Parathyroid adenoma (tissue), 2 donors: ENCODE measurements at regions not wholly inside any gene's neighbourhood (a gene's known extent, or its start where the extent isn't known, plus 50 kb on each side); places are given as distances from the start of the nearest gene placed in this dataset.

Source experiments
- H2AFZ ChIP-seq: fragments of 300-600 bp; sonication (generic); one replicate; pipeline ENCODE4 v1.7.0; 2017; ENCODE audit warnings: antibody characterized with exemption, mild to moderate bottlenecking
- H3K27ac ChIP-seq: fragments of 300-600 bp; sonication (generic); one replicate; pipeline ENCODE4 v1.7.0; 2017
- H3K27me3 ChIP-seq: fragments of 300-600 bp; sonication (generic); one replicate; pipeline ENCODE4 v1.7.0; 2017; ENCODE audit warnings: low read length; ENCODE audit not compliant: control insufficient read depth, insufficient read depth
- H3K36me3 ChIP-seq: fragments of 300-600 bp; sonication (generic); one replicate; pipeline ENCODE4 v1.7.0; 2017; ENCODE audit warnings: low read length; ENCODE audit not compliant: control insufficient read depth, insufficient read depth
- H3K4me1 ChIP-seq: fragments of 300-600 bp; sonication (generic); one replicate; pipeline ENCODE4 v1.7.0; 2017; ENCODE audit warnings: control low read depth
- H3K4me2 ChIP-seq: fragments of 300-600 bp; sonication (generic); one replicate; pipeline ENCODE4 v1.7.0; 2017; ENCODE audit warnings: low read length
- H3K4me3 ChIP-seq: fragments of 300-600 bp; sonication (generic); one replicate; pipeline ENCODE4 v1.7.0; 2017; ENCODE audit warnings: low read depth, low read length
- H3K79me2 ChIP-seq: fragments of 300-600 bp; sonication (generic); one replicate; pipeline ENCODE4 v1.7.0; 2017; ENCODE audit warnings: control low read depth
- H3K9ac ChIP-seq: fragments of 300-600 bp; sonication (generic); one replicate; pipeline ENCODE4 v1.7.0; 2017; ENCODE audit warnings: mild to moderate bottlenecking
- H3K9me3 ChIP-seq: fragments of 300-600 bp; sonication (generic); one replicate; pipeline ENCODE4 v1.7.0; 2017; ENCODE audit warnings: low read length; ENCODE audit not compliant: control insufficient read depth
- TF ChIP-seq, protein P1 (sequence below): fragments of 300-600 bp; sonication (generic); IDR thresholded peaks from one replicate; pipeline ENCODE4 v1.7.0; 2017; ENCODE audit warnings: antibody characterized with exemption, mild to moderate bottlenecking
- donor health status: primary hyperparathyroidism.

GRCh38 chr6:53974941-53975340 is 136.3 kb upstream of the MLIP start:
- Histone ChIP-seq H3K27me3 (no peaks in the 10 kb centered on the region), H3K4me3 (no peak overlapping the region), H3K36me3 (no peaks in the 10 kb centered on the region), H3K4me1 (no peaks in the 10 kb centered on the region), H3K79me2 (no peaks in the 10 kb centered on the region), H2AFZ (no peak overlapping the region), H3K9ac (no peak overlapping the region), H3K9me3 (no peaks in the 10 kb centered on the region), H3K4me2 (no peak overlapping the region), H3K27ac (no peak overlapping the region)
- TF ChIP-seq, protein P1, sequence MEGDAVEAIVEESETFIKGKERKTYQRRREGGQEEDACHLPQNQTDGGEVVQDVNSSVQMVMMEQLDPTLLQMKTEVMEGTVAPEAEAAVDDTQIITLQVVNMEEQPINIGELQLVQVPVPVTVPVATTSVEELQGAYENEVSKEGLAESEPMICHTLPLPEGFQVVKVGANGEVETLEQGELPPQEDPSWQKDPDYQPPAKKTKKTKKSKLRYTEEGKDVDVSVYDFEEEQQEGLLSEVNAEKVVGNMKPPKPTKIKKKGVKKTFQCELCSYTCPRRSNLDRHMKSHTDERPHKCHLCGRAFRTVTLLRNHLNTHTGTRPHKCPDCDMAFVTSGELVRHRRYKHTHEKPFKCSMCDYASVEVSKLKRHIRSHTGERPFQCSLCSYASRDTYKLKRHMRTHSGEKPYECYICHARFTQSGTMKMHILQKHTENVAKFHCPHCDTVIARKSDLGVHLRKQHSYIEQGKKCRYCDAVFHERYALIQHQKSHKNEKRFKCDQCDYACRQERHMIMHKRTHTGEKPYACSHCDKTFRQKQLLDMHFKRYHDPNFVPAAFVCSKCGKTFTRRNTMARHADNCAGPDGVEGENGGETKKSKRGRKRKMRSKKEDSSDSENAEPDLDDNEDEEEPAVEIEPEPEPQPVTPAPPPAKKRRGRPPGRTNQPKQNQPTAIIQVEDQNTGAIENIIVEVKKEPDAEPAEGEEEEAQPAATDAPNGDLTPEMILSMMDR: no peak

- Histone ChIP-seq H3K27me3 (no peaks in the 10 kb centered on the region), H3K9ac (no peak overlapping the region), H3K27ac (no peak overlapping the region), H3K4me2 (no peak overlapping the region), H3K4me3 (no peak overlapping the region), H3K4me1 (no peaks in the 10 kb centered on the region), H3K9me3 (no peaks in the 10 kb centered on the region), H2AFZ (no peak overlapping the region), H3K79me2 (no peaks in the 10 kb centered on the region), H3K36me3 (no peaks in the 10 kb centered on the region)
- TF ChIP-seq, protein P1: no peak
These were observed 135.2 kb upstream of the MLIP start for GRCh38 chr6:53975941-53976615.

GRCh38 chr6:53977551-53977950 is 133.7 kb upstream of the MLIP start:
- Histone ChIP-seq H3K4me2 (no peak overlapping the region), H3K27ac (no peak overlapping the region), H3K9ac (no peak overlapping the region), H3K4me3 (no peak overlapping the region), H3K9me3 (no peaks in the 10 kb centered on the region), H3K4me1 (no peaks in the 10 kb centered on the region), H3K36me3 (no peaks in the 10 kb centered on the region), H2AFZ (no peak overlapping the region), H3K79me2 (no peaks in the 10 kb centered on the region), H3K27me3 (no peaks in the 10 kb centered on the region)
- TF ChIP-seq, protein P1: no peak

DNA sequence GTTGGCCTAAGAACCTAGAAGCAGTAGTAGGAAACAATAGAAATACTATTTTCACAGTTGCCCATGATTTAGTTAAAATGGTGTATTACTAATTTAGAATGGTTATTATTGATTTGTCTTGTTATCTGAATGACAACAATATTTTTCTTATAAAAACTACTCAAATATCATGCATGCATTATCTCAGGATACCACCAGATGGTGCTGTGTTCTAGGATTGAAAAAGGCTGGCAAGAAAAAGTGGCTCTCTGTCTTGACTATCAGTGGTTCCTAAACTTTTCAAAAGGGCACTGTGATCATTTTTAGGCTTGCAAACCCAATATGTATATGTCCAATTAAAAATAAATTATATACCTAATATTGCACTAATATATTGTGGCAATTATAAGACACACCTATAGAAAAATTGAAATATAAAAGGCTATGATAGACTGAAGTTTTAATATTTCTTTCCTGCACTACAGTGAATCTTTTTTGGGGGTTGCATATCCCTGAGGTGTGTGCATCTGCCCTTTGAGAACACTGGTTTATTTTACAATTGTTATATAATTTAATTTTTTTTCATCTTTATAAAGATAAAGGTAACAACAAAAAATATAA is 131.7 kb upstream of the MLIP start:
- Histone ChIP-seq H3K27ac (no peak overlapping the region), H3K27me3 (no peaks in the 10 kb centered on the region), H3K36me3 (no peaks in the 10 kb centered on the region), H3K4me2 (no peak overlapping the region), H3K79me2 (no peaks in the 10 kb centered on the region), H3K4me1 (no peaks in the 10 kb centered on the region), H3K9me3 (no peaks in the 10 kb centered on the region), H3K9ac (no peak overlapping the region), H3K4me3 (no peak overlapping the region), H2AFZ (no peak overlapping the region)
- TF ChIP-seq, protein P1: peak; percentile 84
